Activated CD8-positive, alpha-beta memory T cell treated with anti-CD3 and anti-CD28 coated beads for 24 hours (primary cell): ENCODE measurements at regions not wholly inside any gene's neighbourhood (a gene's known extent, or its start where the extent isn't known, plus 50 kb on each side); places are given as distances from the start of the nearest gene placed in this dataset.

Source experiments
- DNase-seq: peaks from one replicate; pipeline ENCODE4 v3.0.0-alpha.2; 2020

GRCh38 chr2:145321344-145321743 is 801.4 kb upstream of the ZEB2 start:
- DNase-seq, result no peak

GRCh38 chr2:145316496-145316895 is 796.6 kb upstream of the ZEB2 start:
- no peak for DNase-seq

- DNase-seq, result no peak
Observed at GRCh38 chr2:145315053-145315452, 795.1 kb upstream of the ZEB2 start.

DNA sequence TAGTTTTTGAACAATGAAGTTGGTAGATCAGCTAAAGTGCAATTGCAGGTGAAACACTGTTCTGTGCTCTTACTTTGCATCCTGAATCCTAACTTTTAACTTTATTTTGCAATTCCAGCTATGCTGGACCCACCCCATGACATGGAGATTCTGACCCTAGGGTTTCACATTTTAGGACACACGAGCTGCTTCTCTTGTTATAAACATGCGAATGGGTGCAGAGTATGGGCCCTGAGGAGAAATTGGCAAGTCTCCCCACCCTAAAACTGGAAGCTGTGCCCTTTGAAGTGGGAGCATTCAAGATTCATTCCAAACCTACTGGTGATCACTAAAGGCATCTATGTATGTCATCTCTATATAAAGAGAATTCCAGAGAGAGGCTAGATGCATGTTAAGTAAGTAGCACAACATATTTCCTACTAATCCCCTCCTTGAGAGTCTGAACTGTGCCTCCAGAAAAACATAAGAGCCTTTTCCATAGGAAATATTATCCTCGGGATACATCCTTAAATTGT is 794.3 kb upstream of the ZEB2 start:
- DNase-seq, result no peak

GRCh38 chr2:145305889-145306288 is 786.0 kb upstream of the ZEB2 start:
- no peak for DNase-seq

GRCh38 chr2:145304501-145304900 is 784.6 kb upstream of the ZEB2 start:
- no peak for DNase-seq

- DNase-seq, result no peak
Observed at GRCh38 chr2:145303536-145303935, 783.6 kb upstream of the ZEB2 start.

DNA sequence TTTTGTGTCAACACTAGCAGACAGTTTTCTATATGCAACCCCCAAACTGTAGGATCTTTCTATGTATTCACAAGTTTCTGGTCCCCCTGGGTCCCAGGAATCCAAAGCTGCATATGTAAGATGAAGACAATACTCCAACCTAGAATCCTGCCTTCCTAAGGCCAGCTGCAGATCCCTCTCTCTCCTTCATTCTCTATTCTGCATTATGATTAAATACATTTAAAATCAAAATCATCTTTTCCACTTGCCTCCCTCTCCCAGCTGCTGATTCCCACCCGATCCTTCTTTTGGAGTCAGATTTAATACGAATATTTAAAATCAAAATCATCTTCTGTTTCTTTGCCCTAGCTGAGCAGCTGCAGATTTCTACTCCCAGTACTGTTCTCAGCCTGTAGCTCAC is 783.0 kb upstream of the ZEB2 start:
- DNase-seq, result no peak

- DNase-seq, result no peak
Observed at GRCh38 chr2:145302451-145302850, 782.5 kb upstream of the ZEB2 start.

- no peak for DNase-seq
Observed at GRCh38 chr2:145299368-145299767, 779.4 kb upstream of the ZEB2 start.

DNA sequence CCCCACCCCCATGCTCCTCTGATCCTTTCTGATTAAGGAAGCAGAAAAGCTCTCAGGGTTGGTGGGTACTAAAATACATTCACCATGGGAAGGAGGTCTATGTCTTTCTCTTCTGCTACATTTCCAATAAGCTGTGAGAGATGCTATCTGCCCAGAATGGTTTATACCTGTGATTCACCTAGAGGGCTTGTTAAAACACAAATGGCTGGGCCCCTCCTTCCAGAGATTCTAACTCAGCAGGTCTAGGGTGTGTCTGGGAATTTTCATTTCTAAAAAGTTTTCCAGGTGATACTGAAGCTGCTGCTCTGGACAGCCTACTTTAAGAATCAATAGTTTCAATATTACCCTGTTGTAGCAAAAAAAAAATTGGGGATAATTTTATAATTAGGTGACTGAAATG is 772.2 kb upstream of the ZEB2 start:
- no peak for DNase-seq

- DNase-seq, result no peak
Observed at GRCh38 chr2:145290986-145291385, 771.1 kb upstream of the ZEB2 start.

DNA sequence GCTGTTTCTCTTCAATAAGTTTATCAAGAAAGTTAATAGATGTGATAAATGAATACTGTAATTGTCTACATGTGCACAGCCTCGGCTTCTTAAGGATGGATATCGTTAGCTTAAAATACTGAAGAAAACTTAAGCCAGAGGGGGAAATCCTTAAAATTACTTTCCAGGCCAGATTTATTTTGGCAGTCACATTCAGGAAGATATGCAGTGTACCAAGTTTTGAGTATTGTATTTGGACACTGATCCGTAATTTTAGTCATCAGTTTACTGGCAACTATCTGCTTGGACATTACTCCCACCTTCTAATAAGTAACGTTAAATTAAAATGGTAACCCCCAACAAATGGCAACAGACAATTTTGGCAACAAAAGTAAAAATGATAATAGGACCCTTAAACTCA is 770.0 kb upstream of the ZEB2 start:
- no peak for DNase-seq

- DNase-seq, result no peak
Observed at GRCh38 chr2:145288650-145289496, 769.0 kb upstream of the ZEB2 start.

- DNase-seq, result no peak
Observed at GRCh38 chr2:145287736-145288135, 767.8 kb upstream of the ZEB2 start.

DNA sequence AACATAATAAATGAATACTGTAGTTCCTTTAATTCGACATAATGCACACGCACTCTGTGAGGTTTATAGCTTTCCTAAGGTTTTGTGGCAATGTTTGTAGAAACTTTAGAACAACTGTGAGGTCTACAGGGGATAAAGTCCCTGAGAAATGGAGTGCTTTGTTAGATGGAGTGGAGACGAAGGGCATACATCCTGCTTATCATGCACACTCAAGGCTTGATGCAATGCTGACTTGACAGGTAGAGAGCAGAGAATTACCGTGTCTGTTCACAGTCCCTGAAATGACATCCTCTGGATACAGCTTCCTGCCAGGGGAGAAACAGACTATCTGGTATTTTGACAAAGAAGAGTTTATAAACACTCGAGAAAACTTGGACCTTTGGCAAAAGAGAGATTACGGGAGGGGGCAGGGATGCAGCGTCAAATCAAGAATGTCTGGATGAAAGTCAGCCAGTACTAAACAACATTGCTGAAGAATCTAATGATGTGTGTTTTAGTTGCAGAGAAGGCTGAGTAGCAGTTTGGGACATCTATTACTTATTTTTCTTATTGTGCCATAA is 766.9 kb upstream of the ZEB2 start:
- no peak for DNase-seq

DNA sequence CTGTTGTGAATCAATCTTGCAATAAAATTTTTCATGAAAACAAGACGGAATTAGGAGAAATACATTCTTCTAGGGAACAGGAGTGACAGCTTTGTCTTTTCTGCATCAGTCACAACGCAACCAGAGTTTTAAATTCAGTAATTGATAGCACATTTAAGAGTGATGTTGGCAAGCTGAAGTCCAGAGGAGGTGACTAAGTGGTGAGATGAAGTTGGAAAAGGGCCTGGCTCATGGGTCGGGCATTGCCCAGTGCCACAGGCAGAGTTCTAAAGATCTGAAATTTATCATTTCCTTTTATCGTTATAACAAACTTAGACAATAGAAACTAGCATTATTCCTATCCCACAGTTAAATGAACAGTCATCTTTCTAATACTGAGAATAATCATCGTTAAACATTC is 764.6 kb upstream of the ZEB2 start:
- no peak for DNase-seq

GRCh38 chr2:145283131-145283530 is 763.2 kb upstream of the ZEB2 start:
- DNase-seq, result no peak

DNA sequence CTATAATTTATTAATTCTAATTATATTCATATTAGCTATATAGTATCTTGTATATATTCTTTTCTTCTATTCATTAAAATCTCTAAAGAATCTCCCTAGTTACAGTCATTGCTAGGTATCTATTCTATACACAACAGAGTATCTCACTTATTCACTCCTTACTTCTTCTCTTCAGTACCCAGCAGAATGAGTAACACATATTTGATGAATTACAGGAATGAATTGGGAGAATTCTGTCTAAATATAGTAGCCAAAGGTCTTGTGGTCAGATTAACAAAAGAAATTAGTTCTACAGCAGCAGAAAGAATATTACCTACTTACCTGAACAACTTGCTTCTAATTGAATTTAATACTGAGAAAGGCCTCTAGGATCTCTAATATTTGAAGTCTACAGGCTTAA is 758.0 kb upstream of the ZEB2 start:
- DNase-seq, result no peak

- no peak for DNase-seq
Observed at GRCh38 chr2:145273840-145274239, 753.9 kb upstream of the ZEB2 start.

- DNase-seq, result no peak
Observed at GRCh38 chr2:145268931-145269330, 749.0 kb upstream of the ZEB2 start.

GRCh38 chr2:145267451-145267850 is 747.5 kb upstream of the ZEB2 start:
- DNase-seq, result no peak

DNA sequence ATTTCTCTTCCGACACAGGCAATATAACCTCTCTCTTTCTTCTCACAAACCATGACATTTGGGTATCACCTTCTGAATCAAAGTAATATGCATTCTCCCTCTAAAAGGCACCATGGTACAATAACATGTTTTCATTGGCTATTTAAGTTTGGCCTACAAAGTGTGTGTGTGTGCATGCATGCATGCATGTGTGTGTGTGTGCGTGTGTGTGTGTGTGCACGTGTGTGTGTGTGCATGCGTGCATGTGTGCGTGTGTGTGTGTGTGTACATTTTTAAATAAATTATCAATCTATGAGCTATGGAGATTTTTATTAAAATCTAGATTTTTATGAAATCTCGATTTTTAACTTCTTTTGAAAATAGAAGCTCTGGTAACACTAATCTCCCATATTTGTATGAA is 745.3 kb upstream of the ZEB2 start:
- DNase-seq, result no peak

- no peak for DNase-seq
Observed at GRCh38 chr2:145260674-145261073, 740.8 kb upstream of the ZEB2 start.

DNA sequence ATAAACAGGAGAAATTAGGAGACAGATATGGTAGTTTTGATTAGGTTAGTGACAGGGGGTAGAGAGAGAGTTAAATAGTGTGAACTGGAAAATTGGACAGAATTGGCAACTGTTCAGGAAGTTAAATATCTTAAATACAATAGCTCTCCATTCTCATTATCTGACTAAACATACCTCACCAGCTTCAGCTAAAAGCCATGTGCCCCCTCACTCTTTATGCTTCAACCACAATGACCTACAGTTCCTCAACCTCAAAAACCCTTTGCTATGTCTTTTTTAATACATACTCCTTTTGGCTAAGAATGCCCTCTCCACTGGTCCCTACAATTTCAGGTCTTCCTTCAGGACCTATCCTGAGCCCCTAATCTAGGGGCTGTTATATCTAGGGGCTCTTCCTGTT is 740.2 kb upstream of the ZEB2 start:
- DNase-seq, result no peak
